Stomach (tissue), 4 donors: ENCODE measurements at regions not wholly inside any gene's neighbourhood (a gene's known extent, or its start where the extent isn't known, plus 50 kb on each side); places are given as distances from the start of the nearest gene placed in this dataset.

Experiments
- CTCF ChIP-seq, 7 experiments: fragments of 450-650 bp in 4 of 7; fragments of 200-600 bp in 3 of 7; sonication (generic) in 3 of 7; IDR thresholded peaks; one replicate each; pipeline ENCODE4 v1.5.1; 2016 to 2019; ENCODE audit warnings: antibody characterized with exemption in 7 of 7, control low read depth in 2 of 7, mild to moderate bottlenecking in 1 of 7
- EP300 ChIP-seq: sonication (generic); formaldehyde crosslinking; IDR thresholded peaks from one replicate; pipeline ENCODE4 v1.6.1; 2017; ENCODE audit warnings: antibody characterized with exemption
- POLR2AphosphoS5 ChIP-seq, 3 donors: sonication (generic); formaldehyde crosslinking; IDR thresholded peaks; one replicate each; pipeline ENCODE4 v1.6.1; 2016; ENCODE audit warnings: antibody characterized with exemption in 3 of 3

- TF ChIP-seq CTCF (IDR thresholded peaks at IDR 0.05) (no peak), EP300 (no peak), POLR2AphosphoS5 (IDR thresholded peaks at IDR 0.05) (no peak)
Observed at GRCh38 chr4:111781611-111782010, 363.6 kb upstream of the FAM241A start.
